CD4-positive, alpha-beta T cell treated with Interleukin-6 for 4 hours (primary cell): ENCODE measurements at regions not wholly inside any gene's neighbourhood (a gene's known extent, or its start where the extent isn't known, plus 50 kb on each side); places are given as distances from the start of the nearest gene placed in this dataset.
"Not testable (repeated sequence)": the region's sequence is repeated elsewhere in the genome, so short reads cannot be mapped to it uniquely, and the experiment has no call there.

ENCODE experiments used
- DNase-seq: peaks from one replicate; pipeline ENCODE4 v3.0.0-alpha.2; 2020; ENCODE audit warnings: mixed read lengths

- DNase-seq: no peak
Measured at GRCh38 chr7:101744588-101744987, 72.8 kb upstream of the CUX1 start.

GRCh38 chr7:101746314-101746713 is 71.1 kb upstream of the CUX1 start:
- no peak for DNase-seq

GRCh38 chr7:101747053-101747878 is 70.2 kb upstream of the CUX1 start:
- DNase-seq: no peak

- DNase-seq: no peak
Measured at GRCh38 chr7:101747879-101748345, 69.5 kb upstream of the CUX1 start.

DNA sequence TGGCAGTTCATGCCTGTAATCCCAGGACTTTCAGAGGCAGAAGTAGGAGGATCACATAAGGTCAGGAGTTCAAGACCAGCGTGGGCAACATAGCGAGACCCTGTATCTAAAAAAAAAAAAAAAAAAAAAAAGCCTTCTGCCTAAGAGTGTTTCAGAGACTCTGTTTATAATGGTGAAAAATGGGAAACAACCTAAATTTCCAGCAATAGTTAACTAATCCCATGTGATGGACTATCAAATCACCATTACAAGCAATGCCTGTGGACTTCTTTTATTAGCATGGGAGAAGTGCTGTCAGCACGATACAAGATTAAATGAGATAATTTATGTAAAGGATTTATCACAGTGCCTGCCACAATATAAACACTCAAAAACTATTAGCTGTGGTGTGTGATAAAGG is 67.5 kb upstream of the CUX1 start:
- no peak for DNase-seq

- DNase-seq: no peak
Measured at GRCh38 chr7:101753316-101753715, 64.1 kb upstream of the CUX1 start.

DNA sequence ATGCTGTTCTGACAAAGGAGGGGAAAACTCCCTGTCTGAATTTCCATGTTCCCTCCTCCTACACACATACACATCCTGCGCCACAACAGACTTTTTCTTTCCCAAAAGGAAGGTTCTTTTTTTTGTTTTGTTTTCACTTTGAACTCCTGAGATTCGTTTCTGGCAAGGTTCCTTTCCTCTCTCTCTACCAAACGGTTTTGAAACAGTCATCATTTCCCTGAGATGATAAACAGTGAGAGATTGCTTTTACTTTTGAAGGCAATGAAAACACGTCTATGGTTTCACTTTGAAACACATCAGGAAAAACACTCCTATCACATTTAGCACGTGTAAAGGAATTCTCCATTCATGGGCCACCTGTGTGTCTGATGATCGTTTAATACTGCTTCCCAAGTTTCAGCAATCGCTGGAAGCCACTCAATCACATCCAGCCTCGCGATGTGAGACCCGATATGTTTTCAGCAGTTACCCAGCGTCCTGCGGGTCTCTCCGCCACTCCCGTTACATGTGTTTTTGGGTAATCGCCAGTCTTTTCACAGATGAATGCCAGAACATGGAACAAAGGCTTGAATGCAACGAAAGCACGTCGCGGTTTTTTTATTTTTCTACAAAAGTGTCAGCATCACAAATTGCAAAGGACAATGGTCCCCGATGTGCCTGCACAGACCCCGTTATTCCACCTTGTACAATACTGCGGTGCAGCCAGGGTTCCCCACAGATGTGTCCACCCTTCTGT is 62.8 kb upstream of the CUX1 start:
- peak; percentile 21 for DNase-seq

GRCh38 chr7:101757879-101758278 is 59.5 kb upstream of the CUX1 start:
- no peak for DNase-seq

GRCh38 chr7:101758519-101758918 is 58.9 kb upstream of the CUX1 start:
- not testable (repeated sequence) for DNase-seq

GRCh38 chr7:101764221-101764620 is 53.2 kb upstream of the CUX1 start:
- DNase-seq: no peak

GRCh38 chr7:101767544-101767943 is 49.9 kb upstream of the CUX1 start:
- no peak for DNase-seq
